Common myeloid progenitor, CD34-positive (primary cell): ENCODE measurements at regions not wholly inside any gene's neighbourhood (a gene's known extent, or its start where the extent isn't known, plus 50 kb on each side); places are given as distances from the start of the nearest gene placed in this dataset.

Experiments used
- CTCF ChIA-PET: fragments of 350-600 bp; sonication (Branson Sonifier 250); formaldehyde crosslinking; loops from one replicate; lab custom pipeline; 2021; ENCODE audit warnings: antibody characterized with exemption; lab: Charles Lee
- POLR2A ChIA-PET: fragments of 350-600 bp; sonication (Branson Sonifier 250); formaldehyde crosslinking; loops from one replicate; lab custom pipeline; 2021; ENCODE audit warnings: antibody characterized with exemption; lab: Charles Lee
- DNase-seq, 3 donors: peaks; one replicate each; pipeline versions ENCODE4 v3.0.0 to v3.0.0-alpha.2; 2013
- H3K27ac ChIP-seq, 2 experiments: 1 replicate in 1 of 2; 2 replicates in 1 of 2; pipeline ENCODE4 v1.7.0; 2013; ENCODE audit warnings: inconsistent platforms in 2 of 2, low read length in 2 of 2, mild to moderate bottlenecking in 2 of 2, low read depth in 1 of 2, moderate library complexity in 1 of 2; ENCODE audit not compliant: severe bottlenecking in 2 of 2, insufficient read depth in 1 of 2, poor library complexity in 1 of 2
- H3K27me3 ChIP-seq, 5 experiments: replicated peaks in 2 of 5; 1 replicate in 3 of 5; 2 replicates in 2 of 5; pipeline versions ENCODE4 v1.6.1 to v1.7.0; 2013; ENCODE audit warnings: low read length in 4 of 5, mild to moderate bottlenecking in 2 of 5, moderate library complexity in 2 of 5, inconsistent platforms in 1 of 5; ENCODE audit not compliant: insufficient read depth in 5 of 5, control insufficient read depth in 4 of 5
- H3K36me3 ChIP-seq, 4 experiments: 1 replicate in 2 of 4; 2 replicates in 2 of 4; pipeline versions ENCODE4 v1.6.1 to v1.7.0; 2013; ENCODE audit warnings: low read length in 3 of 4, control low read depth in 1 of 4, mild to moderate bottlenecking in 1 of 4; ENCODE audit not compliant: control insufficient read depth in 4 of 4, insufficient read depth in 4 of 4
- H3K4me1 ChIP-seq, 4 experiments: 1 replicate in 3 of 4; 2 replicates in 1 of 4; pipeline versions ENCODE4 v1.6.1 to v1.7.1; 2013; ENCODE audit warnings: low read length in 3 of 4, mild to moderate bottlenecking in 3 of 4, control low read depth in 1 of 4, inconsistent platforms in 1 of 4, moderate library complexity in 1 of 4; ENCODE audit not compliant: control insufficient read depth in 4 of 4, insufficient read depth in 4 of 4; ENCODE audit errors: control extremely low read depth in 1 of 4
- H3K4me3 ChIP-seq, 7 experiments: 1 replicate in 4 of 7; 2 replicates in 3 of 7; pipeline versions ENCODE4 v1.5.1 to v1.7.0; 2013; ENCODE audit warnings: mild to moderate bottlenecking in 7 of 7, low read length in 6 of 7, moderate library complexity in 6 of 7, inconsistent platforms in 2 of 7, low read depth in 2 of 7, control low read depth in 1 of 7; ENCODE audit not compliant: insufficient read depth in 4 of 7, control insufficient read depth in 1 of 7; ENCODE audit errors: extremely low read depth in 1 of 7
- H3K9me3 ChIP-seq, 5 experiments: 1 replicate in 4 of 5; 2 replicates in 1 of 5; pipeline versions ENCODE4 v1.6.1 to v1.7.1; 2013; ENCODE audit warnings: low read length in 4 of 5, mild to moderate bottlenecking in 2 of 5, inconsistent platforms in 1 of 5, low read depth in 1 of 5, moderate library complexity in 1 of 5; ENCODE audit not compliant: control insufficient read depth in 4 of 5, insufficient read depth in 2 of 5; ENCODE audit errors: control extremely low read depth in 1 of 5
- WGBS: methylation state at CpG from one replicate; pipeline ENCODE4 v1.1.5; 2013; ENCODE audit not compliant: insufficient coverage; 5-methylcytosine and 5-hydroxymethylcytosine counted together

GRCh38 chr10:21265622-21266021 is 259.9 kb downstream of the SKIDA1 start:
- POLR2A ChIA-PET: no interaction called here
- no peak for DNase-seq
- no peaks in the 10 kb centered on the region for H3K9me3 ChIP-seq

DNA sequence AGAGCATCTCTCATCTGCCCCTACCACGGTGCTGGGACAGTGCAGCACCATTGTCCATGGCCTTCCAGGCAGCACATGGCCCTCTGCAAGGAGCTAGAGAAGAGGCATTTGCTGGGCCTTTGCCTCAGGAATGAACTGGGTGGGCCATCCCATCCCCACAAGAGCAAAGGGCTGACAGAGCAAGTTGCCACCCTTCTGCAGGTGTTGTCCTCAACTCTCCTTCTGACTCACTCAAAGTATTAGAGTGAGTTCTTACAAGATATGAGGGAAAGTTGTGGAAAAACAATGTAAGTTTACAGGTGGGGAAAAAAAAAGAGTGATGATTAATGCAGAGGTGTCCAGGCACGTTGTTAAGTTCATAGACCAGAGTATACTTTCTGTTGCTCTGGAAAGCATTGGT is 261.2 kb downstream of the SKIDA1 start:
- DNase-seq: no peak
- Histone ChIP-seq H3K4me1 (no peaks in the 10 kb centered on the region), H3K9me3 (no peaks in the 10 kb centered on the region), H3K27me3 (no peaks in the 10 kb centered on the region), H3K36me3 (no peaks in the 10 kb centered on the region), H3K27ac (no peak overlapping the region), H3K4me3 (no peak overlapping the region)
- WGBS: 100% methylated on average over 2 of the region's 2 CpGs
- ChIA-PET POLR2A (no interaction called here), CTCF (no interaction called here)

More at GRCh38 chr10:21265622-21266021, 259.9 kb downstream of the SKIDA1 start:
- Histone ChIP-seq H3K27me3 (no peaks in the 10 kb centered on the region), H3K27ac (no peak overlapping the region), H3K4me3 (no peak overlapping the region), H3K4me1 (no peaks in the 10 kb centered on the region), H3K36me3 (no peaks in the 10 kb centered on the region)
- 86% methylated on average over 3 of the region's 3 CpGs for WGBS
- CTCF ChIA-PET: interaction anchor here (0.7 to 0.9 kb wide), 2 partner anchors 9 to 12 kb away, joined by 3 read pairs; no protein-coding TSS in a partner anchor

DNA sequence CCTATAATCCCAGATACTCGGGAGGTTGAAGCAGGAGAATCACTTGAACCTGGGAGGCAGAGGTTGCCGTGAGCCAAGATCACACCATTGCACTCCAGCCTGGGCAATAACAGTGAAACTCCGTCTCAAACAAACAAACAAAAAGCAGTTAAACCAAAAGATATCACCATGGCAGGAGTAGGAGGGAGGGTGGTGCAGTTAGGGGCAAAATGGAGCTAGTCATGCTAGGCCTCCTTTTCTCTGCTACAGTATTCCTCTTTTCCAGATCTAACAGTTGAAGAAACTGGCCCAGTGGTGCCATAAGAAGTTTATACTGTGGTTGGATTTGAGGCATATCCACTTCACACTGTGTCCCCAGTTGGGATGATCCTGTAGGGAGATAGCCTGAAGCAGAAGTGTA is 261.6 kb downstream of the SKIDA1 start:
- Histone ChIP-seq H3K9me3 (no peaks in the 10 kb centered on the region), H3K27me3 (no peaks in the 10 kb centered on the region), H3K4me3 (no peak overlapping the region), H3K27ac (no peak overlapping the region), H3K4me1 (no peaks in the 10 kb centered on the region), H3K36me3 (no peaks in the 10 kb centered on the region)
- POLR2A ChIA-PET: no interaction called here
- WGBS: no CpG with 5 or more reads among the region's 3 CpGs
- CTCF ChIA-PET: no interaction called here
- DNase-seq: no peak

DNA sequence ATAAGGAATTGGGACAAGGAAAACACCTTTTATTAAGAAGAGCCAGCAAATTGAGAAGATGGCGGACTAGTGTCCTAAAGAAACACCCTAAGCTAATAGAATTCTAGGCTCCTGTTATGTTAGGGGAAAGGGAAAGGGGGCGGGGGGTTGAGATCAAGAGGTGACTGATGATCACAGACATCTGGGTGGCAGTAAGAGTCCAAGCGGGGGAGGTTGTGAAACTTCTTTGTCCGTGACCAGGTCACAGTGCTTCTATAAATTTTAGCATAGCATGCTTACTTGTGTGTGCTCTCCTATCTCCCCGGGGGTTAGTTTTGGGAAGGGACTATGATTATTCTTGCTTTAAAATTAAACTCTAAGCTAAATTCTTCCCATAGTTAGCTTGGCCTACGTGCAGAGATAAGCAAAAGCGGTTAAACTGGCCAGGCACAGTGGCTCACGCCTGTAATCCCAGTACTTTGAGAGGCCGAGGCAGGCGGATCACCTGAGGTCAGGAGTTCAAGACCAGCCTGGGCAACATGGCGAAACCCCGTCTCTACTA is 262.1 kb downstream of the SKIDA1 start:
- WGBS: 97% methylated on average over 6 of the region's 12 CpGs
- Histone ChIP-seq H3K27ac (no peak overlapping the region), H3K36me3 (no peaks in the 10 kb centered on the region), H3K4me3 (no peak overlapping the region), H3K9me3 (no peaks in the 10 kb centered on the region), H3K4me1 (no peaks in the 10 kb centered on the region), H3K27me3 (no peaks in the 10 kb centered on the region)
- CTCF ChIA-PET: no interaction called here
- no peak for DNase-seq
- POLR2A ChIA-PET: no interaction called here

DNA sequence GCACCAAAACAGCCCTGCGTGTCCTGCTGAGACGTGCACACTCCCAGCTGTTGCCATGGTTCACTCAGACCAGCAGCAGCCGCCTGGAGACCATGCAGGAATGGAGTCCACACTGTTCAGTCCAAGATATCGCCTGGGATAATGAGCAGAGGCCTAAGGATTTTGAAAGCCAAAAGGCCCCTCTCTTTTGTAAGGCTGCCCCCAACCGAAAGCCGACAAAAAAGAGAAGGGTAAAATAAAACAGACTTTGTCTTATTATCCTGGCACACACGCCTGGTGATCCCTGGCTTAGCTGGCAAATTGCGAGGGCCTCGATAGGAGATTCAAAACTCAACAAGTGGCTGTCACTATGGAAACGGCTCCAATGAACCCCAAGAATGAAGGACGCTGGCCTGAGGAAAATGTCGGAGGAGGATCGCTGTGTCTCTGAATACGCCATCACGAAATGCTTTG is 263.6 kb downstream of the SKIDA1 start:
- ChIA-PET CTCF (interaction anchor here (0.8 kb wide), 1 partner anchor 17 kb away, joined by 3 read pairs; no protein-coding TSS in a partner anchor), POLR2A (no interaction called here)
- WGBS: 97% methylated on average over 15 of the region's 15 CpGs

DNA sequence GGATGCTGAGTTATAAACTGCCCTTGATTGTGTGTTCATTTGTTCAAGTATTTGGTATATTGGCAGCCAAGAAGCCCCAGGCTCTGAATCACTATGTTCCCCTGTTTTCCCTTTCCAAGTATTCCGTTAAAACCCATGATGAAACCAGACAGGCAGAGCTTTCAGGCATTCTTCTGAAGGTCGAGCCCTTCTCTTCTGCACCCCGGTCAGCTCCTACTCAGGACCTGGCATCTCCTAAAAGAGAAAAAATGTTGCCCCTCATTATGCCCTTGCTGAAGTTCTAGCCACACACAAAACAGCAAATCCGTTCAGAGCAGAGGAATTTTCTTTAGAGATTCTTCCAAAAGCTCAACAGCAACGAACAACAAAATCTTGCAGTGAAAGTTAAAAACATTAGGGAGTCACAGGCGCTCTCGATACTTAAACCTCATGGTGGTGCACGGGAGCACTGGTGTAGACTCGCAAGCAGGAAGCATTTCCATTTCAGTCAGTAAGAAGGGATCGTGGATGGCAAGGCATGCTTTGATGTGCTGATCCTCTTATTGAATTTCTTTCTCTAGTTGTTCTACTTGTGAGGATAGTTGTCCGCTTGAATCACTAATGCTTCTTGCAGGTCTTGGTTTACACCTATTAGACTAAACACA is 264.9 kb downstream of the SKIDA1 start:
- POLR2A ChIA-PET: no interaction called here
- no peak for DNase-seq
- CTCF ChIA-PET: no interaction called here
- Histone ChIP-seq H3K4me1 (no peaks in the 10 kb centered on the region), H3K36me3 (no peaks in the 10 kb centered on the region), H3K27me3 (no peaks in the 10 kb centered on the region), H3K4me3 (no peak overlapping the region), H3K9me3 (no peaks in the 10 kb centered on the region), H3K27ac (no peak overlapping the region)
- WGBS: 83% methylated on average over 9 of the region's 11 CpGs

More for the DNA sequence above, 263.6 kb downstream of the SKIDA1 start:
- no peaks in the 10 kb centered on the region for H3K27me3 ChIP-seq
- H3K27ac ChIP-seq: no peak overlapping the region
- H3K9me3 ChIP-seq: no peaks in the 10 kb centered on the region
- H3K36me3 ChIP-seq: no peaks in the 10 kb centered on the region
- no peaks in the 10 kb centered on the region for H3K4me1 ChIP-seq
- no peak overlapping the region for H3K4me3 ChIP-seq
- no peak for DNase-seq

DNA sequence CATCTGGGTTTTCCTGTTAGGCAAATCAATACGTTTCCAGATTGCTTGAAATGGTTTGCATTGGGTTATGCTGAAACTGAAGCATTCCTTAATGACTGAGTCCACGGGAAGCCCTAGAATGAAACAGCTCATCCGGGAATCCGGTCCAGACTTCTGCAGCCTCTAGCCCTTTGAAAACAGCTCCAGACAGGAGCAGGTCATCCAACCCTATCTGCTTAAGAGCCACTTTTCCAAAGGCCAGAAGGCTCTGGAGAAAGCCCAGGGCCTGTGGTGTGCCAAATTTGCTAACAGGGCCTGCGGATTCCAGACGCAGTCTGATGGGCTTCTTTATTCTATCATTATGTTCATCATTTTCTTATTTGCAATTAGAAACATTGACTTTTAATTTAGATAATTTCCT is 265.4 kb downstream of the SKIDA1 start:
- Histone ChIP-seq H3K27me3 (no peaks in the 10 kb centered on the region), H3K36me3 (no peaks in the 10 kb centered on the region), H3K4me1 (no peaks in the 10 kb centered on the region), H3K9me3 (no peaks in the 10 kb centered on the region), H3K27ac (no peak overlapping the region), H3K4me3 (no peak overlapping the region)
- ChIA-PET POLR2A (no interaction called here), CTCF (no interaction called here)
- whole genome bisulfite sequencing: 96% methylated on average over 3 of the region's 6 CpGs
- no peak for DNase-seq
